ENCODE measurements at regions not wholly inside any gene's neighbourhood (a gene's known extent, or its start where the extent isn't known, plus 50 kb on each side); places are given as distances from the start of the nearest gene placed in this dataset.

DNA sequence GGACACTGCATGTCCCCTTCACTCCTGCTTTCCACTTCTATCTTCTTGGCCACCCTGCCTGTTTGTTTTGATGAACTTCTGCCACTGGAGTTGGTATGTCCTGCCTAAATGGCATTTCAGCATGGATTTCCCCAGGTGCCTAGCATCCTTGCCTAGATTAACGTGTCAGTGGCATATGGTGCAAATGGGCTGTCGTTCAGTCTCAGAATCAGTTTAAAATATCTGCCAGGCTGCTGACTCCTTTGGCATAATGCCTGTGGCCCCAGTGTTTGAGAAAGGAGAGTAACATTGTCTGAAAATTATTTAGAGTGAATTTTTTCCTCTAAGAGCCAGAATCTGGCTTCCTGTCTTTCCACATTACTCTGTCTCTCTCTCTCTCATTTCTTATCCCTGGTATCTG lies 64.9 kb upstream of the BARHL2 start:
- TF ChIP-seq, protein P1, sequence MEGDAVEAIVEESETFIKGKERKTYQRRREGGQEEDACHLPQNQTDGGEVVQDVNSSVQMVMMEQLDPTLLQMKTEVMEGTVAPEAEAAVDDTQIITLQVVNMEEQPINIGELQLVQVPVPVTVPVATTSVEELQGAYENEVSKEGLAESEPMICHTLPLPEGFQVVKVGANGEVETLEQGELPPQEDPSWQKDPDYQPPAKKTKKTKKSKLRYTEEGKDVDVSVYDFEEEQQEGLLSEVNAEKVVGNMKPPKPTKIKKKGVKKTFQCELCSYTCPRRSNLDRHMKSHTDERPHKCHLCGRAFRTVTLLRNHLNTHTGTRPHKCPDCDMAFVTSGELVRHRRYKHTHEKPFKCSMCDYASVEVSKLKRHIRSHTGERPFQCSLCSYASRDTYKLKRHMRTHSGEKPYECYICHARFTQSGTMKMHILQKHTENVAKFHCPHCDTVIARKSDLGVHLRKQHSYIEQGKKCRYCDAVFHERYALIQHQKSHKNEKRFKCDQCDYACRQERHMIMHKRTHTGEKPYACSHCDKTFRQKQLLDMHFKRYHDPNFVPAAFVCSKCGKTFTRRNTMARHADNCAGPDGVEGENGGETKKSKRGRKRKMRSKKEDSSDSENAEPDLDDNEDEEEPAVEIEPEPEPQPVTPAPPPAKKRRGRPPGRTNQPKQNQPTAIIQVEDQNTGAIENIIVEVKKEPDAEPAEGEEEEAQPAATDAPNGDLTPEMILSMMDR (IDR thresholded peaks at IDR 0.05) = no peak
- no peak for TF ChIP-seq POLR2A (IDR thresholded peaks at IDR 0.05)
- no peak for TF ChIP-seq POLR2AphosphoS5 (IDR thresholded peaks at IDR 0.05)
- TF ChIP-seq EP300 (IDR thresholded peaks at IDR 0.05; ENCODE audit: low read depth) = no peak
